ENCODE measurements at regions not wholly inside any gene's neighbourhood (a gene's known extent, or its start where the extent isn't known, plus 50 kb on each side); places are given as distances from the start of the nearest gene placed in this dataset.
A peak's percentile ranks its signal among the peaks of the same experiment; 100 is the strongest.
"Not testable (repeated sequence)": the region's sequence is repeated elsewhere in the genome, so short reads cannot be mapped to it uniquely, and the experiment has no call there.

DNA sequence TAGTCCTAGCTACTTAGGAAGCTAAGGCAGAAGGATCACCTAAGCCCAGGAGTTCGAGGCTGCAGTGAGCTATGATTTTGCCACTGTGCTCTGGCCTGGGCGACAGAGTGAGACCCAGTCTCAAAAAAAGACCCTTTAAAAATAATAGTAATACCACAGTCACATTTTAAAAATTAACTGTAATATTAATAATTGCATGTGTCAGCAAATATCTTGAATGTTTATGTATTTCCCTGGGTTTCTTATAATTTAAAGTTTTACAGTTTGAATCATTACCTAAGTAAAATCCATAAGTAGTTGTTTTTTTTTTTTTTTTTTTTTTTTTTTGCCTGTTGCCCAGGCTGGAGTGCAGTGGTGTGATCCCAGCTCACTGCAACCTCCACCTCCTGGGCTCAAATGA, 69.2 kb downstream of the LYZL2 start:
- no peak for DNase-seq (ENCODE audit: low read depth)

DNA sequence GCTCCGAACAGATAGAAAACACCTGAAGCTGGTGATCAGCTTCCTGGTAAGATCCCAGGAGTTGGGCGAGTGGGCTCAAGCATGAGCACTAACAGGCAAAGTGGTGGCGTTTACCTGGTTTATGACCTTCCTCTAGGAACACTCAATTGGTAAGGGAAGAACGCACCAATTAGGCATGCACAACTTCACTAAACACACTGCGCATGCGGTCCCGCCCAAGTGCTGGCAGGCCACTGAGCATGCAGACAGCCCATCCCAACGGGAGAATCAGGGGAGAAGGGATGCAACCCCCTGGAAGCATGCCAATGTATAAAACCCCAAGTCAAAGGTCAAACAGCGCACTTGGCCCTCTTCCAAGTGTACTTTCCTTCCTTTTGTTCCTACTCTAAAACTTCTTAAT, 70.4 kb downstream of the LYZL2 start:
- DNase-seq (ENCODE audit: low read depth): no peak

DNA sequence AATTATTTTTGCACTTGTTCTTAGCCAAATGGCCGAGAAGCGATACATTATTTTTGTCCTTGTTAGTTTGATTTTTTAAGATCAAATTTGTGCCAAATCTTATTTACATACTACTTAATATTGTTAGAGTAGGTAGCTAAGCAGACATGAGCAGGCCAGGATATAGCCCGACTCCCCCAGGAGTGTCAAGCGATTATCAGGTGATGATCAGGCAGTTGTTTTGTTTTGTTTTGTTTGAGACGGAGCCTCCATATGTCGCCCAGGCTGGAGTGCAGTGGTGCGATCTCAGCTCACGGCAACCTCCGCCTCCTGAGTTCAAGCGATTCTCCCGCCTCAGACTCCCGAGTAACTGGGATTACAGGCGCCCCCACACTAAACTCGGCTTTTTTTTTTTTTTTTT, 71.1 kb downstream of the LYZL2 start:
- no peak for DNase-seq (ENCODE audit: low read depth)

DNA sequence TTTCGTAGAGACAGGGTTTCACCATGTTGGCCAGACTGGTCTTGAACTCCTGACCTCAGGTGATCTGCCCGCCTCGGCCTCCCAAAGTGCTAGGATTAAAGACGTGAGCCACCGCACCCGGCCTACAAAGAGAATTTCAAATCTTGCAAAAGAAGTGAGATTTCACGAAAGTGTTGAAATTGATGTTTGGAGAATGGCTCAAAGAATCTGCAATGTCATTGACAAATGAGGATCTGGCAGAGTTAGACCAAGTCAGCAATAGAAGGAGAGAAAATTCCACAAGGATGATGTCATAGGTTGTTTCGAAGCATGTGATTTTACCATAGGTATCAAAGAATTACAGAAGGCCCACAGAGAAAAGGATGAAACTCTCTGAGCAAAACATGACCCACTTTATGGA, 71.7 kb downstream of the LYZL2 start:
- DNase-seq (ENCODE audit: low read depth): no peak

DNA sequence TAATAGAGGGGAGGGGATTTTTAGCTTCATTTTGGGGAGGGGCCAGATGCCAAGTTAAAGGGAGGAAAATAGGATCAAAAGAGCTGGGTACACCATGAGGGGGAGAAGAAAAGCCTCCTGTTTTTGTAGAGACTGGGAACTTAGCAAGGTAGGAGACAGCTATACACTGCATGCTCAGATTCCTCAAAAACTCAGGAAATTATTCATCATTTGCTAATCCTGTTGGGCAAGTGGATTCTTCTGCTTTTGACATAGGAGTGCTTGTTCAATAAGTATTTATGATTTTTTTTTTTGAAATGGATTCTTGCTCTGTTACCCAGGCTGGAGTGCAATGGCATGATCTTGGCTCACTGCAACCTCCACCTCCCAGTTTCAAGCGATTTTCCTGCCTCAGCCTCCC, 73.4 kb downstream of the LYZL2 start:
- no peak for DNase-seq (ENCODE audit: low read depth)

DNA sequence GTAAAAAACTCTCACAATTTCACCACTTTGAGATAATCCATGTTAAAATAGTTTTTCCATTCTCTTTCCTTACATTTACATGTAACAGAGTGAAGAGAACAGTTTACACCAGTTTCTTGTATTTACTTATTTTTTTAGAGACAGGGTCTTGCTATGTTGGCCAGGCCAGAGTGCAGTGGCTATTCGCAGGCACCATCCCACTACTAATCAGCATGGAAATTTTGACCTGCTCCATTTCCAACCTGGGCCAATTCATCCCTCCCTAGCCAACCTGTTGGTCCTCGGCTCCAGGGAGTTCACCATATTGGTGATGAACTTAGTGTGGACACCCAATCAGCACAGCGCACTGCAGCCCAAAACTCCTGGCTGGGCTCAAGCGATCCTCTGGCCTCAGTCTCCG, 74.1 kb downstream of the LYZL2 start:
- DNase-seq (ENCODE audit: low read depth): no peak

DNA sequence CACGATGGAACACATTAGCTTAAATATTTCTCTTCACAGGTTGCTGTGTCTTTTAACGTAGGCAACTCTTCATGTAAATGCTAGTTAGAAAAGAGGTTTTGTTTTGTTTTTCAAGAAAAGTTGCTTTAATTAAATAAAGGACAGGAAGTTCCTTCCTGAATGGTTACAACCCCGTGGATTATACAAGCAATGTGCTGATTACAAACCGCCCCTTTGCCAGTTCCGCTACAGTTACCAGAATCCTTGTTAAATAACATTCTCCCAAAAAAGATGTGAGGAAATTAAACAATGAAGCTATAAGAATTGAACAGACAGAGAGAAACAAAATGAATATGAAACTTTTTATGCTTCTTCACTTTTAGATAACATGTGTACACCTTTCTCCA, 75.1 kb downstream of the LYZL2 start:
- no peak for DNase-seq (ENCODE audit: low read depth)

DNA sequence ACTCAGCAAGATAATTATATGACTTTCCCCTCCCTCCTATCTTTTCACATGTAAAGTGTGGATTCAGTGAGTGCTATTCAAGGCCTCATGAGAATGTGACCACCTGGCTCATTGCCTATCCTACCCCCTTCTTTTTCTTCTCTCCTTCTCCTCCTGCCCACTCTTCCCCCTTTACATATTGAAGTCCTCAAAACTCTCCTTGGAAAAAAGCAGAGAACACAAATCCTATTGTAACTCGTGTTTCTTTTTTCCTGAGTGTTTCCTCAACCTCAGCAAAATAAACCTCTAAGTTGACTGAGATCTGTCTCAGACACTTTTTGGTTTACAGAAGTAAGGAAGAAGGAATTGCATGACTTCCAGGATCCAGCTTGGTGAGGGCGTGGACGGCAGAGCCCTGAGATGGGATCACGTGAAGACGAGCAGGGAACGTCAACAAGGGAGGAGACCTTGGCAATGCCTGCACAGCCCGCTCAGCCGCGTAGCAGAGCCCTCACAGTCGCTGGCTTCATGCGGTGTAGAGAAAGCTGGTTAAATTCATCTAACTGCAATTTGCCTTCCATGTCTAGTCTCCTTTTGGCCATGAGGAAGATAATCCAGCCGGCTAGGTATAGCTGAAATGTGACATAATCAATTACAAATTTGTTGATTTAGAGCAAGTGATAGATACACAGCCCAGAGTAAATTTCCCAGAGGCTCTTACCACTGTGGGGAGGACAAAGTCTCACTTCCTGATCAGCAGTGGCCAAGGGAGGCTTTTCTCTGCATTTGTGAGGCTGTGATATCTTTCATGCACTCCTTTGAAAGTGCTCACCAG, 75.7 kb downstream of the LYZL2 start:
- DNase-seq (ENCODE audit: low read depth): no peak

DNA sequence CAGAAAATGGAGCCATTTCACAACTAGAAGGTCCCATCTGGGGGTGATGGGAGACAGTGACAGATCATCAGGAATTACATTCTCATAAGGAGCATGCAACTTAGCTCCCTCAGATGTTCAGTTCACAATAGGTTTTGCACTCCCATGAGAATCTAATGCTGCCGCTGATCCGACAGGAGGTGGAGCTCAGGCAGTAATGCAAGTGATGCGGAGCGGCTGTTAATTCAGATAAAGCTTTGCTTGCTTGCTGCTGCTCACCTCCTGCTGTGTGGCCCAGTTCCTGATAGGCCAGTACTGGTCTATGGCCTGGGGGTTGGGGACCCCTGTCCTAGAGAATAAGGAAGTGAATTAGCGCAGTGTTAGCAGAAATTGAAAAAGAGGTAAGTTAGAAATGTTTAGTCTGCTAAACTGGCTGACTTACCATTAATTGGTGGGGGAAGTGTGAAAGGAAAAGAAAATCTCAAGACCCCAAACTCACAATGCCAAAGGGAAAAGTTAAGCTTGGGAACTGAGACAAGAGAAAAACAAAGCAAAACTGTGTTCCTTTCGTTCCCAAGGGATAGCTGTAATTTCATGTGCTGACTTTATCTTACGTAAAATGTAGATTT, 76.4 kb downstream of the LYZL2 start:
- no peak for DNase-seq (ENCODE audit: low read depth)

DNA sequence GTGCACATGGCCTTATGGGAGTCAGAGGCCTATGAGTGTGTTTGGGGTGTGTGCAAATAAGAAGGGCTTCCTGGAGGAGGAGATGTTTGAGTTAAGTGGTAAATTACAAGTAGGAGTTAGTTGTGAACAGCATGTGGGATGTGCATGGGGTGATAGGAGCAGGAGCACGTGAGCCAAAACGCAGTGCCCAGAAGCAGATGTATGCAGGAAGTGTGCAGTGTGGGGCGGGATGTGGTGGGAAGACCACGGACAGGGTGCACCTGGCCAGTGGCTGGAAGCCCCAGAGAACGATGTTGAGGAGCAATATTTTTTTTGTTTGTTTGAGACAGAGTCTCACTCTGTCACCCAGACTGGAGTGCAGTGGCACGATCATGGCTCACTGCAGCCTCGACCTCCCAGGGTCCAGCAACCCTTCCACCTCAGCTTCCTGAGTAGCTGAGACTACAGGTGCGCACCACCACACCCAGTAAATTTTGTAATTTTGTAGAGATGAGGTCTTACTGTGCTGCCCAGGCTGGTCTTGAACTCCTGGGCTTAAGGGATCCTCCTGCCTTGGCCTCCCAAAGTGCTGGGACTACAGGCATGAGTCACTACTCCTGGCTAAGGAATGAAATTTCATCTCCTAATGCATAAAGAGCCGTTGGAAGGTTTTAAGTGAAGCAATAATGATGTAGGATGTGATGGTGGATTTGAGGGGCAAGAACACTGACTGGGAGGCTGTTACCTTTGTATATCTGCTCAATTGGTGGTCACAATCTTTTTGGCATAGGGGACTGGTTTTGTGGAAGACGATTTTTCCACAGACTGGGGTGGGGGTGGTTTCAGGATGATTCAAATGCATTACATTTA, 78.4 kb downstream of the LYZL2 start:
- DNase-seq (ENCODE audit: low read depth): no peak

DNA sequence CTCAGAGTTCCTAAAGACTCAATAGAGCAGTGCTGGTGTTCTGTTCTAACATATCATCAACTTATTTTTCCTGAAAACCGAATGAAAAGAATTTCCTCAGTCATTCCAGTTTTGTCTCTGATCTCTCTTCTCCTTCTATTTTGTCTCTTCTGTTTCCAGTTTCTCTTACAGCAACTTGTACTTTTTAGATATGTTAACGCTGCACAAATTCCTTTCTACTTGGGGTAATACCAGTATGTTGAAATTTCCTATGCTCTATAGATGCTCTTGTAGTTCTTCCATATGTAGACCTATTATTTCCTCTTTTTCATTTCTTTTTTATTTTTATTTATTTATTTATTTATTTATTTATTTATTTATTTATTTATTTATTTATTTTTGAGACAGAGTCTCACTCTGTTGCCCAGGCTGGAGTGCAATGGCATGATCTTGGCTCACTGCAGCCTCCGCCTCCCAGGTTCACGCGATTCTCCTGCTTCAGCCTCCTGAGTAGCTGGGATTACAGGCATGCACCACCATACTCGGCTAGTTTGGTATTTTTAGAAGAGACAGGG, 80.3 kb downstream of the LYZL2 start:
- not testable (repeated sequence) for DNase-seq (ENCODE audit: low read depth)

DNA sequence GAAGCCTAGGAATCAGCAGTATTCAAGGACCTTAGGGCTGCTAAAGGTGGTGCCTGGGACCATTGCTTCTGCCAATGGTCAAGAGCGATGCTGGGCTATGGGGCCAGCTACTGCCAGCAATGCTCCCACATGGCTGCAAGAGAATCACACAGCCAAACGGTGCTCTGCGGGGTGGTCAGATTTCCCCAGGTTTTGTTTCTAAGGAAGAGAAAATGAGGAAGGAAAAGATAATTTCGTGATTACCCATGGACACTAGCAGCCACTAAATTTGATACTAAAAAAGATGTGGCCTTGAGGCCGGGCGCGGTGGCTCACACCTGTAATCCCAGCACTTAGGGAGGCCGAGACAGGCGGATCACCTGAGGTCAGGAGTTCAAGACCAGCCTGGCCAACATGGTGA, 83.0 kb downstream of the LYZL2 start:
- DNase-seq (ENCODE audit: low read depth): no peak

DNA sequence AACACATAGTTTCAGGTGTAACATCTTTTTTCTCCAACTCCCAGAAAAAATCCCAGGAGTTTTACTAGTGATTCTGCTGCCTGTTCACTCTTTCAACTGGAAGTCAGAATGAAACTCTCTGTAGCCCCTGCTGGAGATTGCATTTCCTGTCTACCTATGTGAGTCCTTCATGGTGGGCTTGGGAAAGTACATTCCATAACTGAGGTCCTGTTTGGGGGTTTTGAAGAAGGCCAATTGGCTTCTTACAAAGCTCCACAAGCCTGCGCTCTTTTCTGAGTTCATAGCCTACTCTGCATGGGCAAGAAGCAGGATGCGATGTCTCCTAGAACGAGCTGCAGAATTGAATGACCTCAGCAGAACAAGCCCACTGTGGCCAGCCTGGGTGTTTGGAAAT, 86.7 kb downstream of the LYZL2 start:
- no peak for DNase-seq (ENCODE audit: low read depth)

DNA sequence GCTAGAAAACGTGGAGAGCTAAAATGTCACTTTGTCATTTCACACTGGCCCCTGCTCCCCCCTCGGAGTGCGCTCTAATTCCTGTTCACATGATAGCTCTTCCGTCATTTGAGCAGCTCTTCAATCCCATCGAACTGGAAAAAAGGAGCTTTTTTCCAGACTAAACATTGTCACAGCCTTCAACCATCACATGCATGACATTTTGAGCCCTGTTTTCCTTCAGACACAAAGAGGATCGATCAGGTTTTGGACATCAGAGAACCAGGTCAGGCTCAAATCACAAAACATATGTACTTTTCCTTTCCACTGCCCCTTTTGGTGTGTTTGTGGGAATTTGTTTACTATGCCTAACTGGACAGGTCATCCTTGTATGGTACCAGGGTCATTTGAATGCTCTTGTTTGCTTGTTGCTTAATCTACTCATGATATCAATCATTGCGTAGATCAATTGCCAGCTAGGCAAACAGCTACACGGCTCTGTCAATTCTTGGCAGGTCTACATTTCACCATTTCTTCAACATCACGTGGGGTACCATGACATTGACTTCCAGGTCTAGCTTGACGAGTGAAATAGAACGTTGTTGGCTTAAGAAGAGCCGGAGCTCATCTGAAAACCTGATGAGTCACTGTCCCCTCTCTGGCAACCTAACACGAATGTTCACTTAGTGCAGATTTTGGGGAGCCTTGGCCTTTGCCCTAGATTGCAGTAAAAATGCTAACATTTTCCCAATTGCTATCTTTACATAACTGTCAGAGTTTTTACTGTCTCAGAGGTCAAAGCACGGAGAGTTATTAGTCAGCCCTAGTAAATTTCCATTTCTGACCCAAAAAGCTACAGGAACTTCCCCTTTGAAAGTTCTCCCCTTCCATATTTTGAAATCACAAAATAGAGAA, 87.3 kb downstream of the LYZL2 start:
- DNase-seq (ENCODE audit: low read depth): no peak

DNA sequence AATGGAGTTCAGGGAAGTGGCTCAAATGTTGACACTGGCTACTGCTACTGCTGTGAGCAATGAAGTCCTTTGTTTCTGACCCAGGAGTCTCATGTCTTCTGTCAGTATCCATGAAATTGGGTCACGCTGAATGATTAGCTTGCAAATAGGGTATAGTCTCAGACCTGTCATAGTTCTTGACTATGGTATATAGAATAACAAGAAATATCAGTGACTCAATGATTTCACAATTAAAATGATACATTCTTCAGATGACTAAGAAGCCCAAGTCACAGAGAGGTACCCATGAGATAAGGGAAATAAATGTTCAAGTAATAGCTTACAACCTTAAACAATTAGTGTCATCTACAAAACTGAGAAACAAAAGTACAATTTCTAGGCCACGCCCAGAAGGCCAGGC, 89.3 kb downstream of the LYZL2 start:
- DNase-seq (ENCODE audit: low read depth): no peak

DNA sequence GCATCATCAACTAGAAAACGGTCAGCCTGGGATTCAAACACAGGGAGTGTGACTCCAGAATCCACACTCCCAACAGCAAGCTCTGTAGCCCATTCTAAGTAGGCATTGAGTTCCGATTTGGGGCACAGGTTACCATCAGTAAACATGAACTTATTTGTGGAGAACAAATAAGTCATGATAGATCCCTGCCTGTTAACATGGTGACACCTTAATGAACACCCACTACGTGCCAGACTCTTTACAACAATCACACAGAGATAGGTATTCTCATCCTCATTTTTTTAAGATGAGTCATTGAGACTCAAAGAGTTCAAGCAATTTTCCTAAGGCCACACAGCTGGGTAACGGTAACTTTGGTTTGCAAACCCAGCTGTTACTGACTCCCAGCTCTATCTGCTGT, 91.5 kb downstream of the LYZL2 start:
- DNase-seq (ENCODE audit: low read depth): no peak

DNA sequence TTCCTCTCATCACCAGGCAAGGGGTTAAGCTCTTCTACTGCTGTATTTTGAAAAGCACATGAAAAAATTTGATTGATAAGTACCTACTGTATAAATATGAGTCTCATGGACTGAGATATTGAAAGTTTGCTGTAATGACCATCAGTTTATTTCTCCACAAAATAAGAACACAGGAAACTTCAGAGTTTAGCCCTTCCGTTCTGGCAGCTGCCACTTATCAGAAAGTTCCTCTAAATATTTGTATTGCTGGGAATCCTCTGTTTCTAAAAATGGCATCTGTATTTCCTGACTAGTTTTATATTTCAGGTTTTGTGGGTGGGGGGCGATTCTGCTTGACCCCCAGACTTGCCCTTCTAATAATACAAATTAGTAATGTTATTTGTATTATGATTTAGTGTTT, 92.0 kb downstream of the LYZL2 start:
- no peak for DNase-seq (ENCODE audit: low read depth)

DNA sequence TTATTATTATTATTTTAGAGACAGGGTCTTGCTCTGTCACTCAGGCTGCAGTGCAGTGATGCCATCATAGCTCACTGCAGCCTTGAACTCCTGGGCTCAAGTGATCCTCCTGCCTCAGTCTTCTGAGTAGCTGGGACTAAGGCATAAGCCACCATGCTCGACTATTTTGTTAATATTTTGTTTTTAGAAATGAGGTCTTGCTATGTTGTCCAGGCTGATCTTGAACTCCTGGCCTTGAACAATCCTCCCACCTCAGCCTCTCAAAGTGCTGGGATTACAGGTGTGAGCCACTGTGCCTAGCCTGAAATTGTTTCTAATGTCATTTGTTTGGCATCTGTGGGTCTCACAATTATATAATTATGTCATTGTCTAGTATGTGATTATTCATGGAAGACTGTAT, 92.4 kb downstream of the LYZL2 start:
- DNase-seq (ENCODE audit: low read depth): not testable (repeated sequence)

DNA sequence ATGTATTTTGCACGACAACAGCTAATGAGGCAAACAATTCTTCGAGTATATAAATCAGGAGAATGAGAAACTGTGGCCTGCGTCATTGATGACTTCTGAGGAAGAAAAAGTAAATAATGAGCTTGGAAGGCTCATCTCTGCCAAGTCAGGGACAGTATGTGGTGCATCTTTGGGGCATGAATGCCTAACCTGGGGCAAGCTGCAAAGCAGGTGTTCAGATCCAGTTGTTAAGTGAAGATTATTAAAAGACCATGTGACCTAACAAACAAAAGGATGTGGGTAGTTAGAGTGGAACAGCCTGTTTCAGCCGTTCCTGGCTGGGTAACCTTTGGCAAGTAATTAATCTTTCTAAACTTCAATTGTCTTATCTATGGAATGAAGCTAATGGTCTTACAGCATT, 93.0 kb downstream of the LYZL2 start:
- DNase-seq (ENCODE audit: low read depth): no peak

DNA sequence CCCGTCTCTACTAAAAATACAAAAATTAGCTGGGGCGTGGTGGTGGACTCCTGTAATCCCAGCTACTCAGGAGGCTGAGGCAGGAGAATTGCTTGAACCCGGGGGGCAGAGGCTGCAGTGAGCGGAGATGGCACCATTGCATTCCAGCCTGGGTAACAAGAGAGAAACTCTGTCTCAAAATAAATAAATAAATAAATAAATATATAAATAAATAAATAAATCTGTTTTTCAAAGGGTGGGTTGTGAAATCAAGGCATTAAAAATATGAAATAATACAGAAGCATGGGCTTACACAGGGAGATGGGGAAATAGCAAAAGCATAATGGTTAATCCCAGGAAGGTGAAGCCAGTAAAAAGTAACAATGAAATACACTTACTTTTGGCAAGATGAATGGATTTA, 93.9 kb downstream of the LYZL2 start:
- DNase-seq (ENCODE audit: low read depth): no peak

DNA sequence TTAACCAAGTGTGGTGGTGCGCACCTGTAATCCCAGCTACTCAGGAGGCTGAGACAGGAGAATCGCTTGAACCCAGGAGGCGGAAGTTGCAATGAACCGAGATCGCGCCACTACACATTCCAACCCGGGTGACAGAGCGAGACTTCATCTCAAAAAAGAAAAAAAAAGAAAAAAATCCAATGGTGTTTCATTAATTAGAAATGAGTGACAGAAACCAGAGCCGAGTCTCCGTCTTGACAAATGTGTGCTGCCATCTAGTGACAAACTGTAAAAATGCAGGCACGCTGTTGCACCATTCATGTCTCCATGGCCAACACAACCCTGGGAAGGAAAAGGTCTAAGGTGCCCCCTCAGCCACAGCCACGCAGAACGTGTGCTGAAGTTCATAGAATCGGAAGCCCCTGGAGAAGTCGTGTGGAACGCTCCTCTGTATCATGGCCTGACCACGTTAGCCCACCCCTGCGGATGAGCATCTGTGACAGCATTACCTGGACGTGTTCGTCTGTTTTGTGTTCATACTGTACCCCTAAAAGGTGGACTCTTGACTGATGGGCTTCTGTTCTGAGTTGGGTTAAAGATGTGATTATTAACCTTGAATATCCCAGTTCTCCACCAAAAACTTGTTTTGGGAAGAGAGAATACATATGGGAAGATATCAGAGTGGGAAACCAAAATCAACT, 94.9 kb downstream of the LYZL2 start:
- DNase-seq (ENCODE audit: low read depth): peak; percentile 36
